Right lobe of liver (tissue), 6 donors: ENCODE measurements at regions not wholly inside any gene's neighbourhood (a gene's known extent, or its start where the extent isn't known, plus 50 kb on each side); places are given as distances from the start of the nearest gene placed in this dataset.

Experiments
- ATAC-seq, 4 donors: fragments of 200-7000 bp; cut with Tn5 transposase; one replicate each; pipeline ENCODE4 v1.9.1; 2020; ENCODE audit warnings: mild to moderate bottlenecking in 4 of 4, moderate library complexity in 4 of 4
- DNase-seq, 3 donors: peaks; one replicate each; pipeline ENCODE4 v3.0.0-alpha.2; 2020
- H3K27ac ChIP-seq, 3 donors: fragments of 200-600 bp; one replicate each; pipeline ENCODE4 v1.8.0; 2022
- H3K27me3 ChIP-seq, 2 donors: fragments of 200-600 bp; one replicate each; pipeline ENCODE4 v1.8.0; 2022
- H3K36me3 ChIP-seq, 4 donors: fragments of 200-600 bp; sonication (generic) in 1 of 4; one replicate each; pipeline versions ENCODE4 v1.5.1 to v1.8.0; 2017 to 2022; ENCODE audit warnings: control low read depth in 1 of 4
- H3K4me1 ChIP-seq, 4 donors: fragments of 200-600 bp; sonication (generic) in 1 of 4; one replicate each; pipeline versions ENCODE4 v1.5.1 to v1.8.0; 2017 to 2022; ENCODE audit warnings: control low read depth in 1 of 4
- H3K4me3 ChIP-seq, 3 donors: fragments of 200-600 bp; one replicate each; pipeline ENCODE4 v1.8.0; 2022
- H3K9me3 ChIP-seq, 4 donors: fragments of 200-600 bp; sonication (generic) in 1 of 4; one replicate each; pipeline versions ENCODE4 v1.5.1 to v1.8.0; 2017 to 2022; ENCODE audit warnings: control low read depth in 1 of 4
- CTCF ChIP-seq, 4 donors: fragments of 200-600 bp in 3 of 4; fragments of 450-650 bp in 1 of 4; IDR thresholded peaks; one replicate each; pipeline versions ENCODE4 v1.5.1 to v1.8.0; 2016 to 2022; ENCODE audit warnings: antibody characterized with exemption in 4 of 4, mild to moderate bottlenecking in 2 of 4
- POLR2A ChIP-seq: fragments of 450-650 bp; IDR thresholded peaks from one replicate; pipeline ENCODE4 v1.6.1; 2017; ENCODE audit warnings: antibody characterized with exemption, mild to moderate bottlenecking
- WGBS: methylation state at CpG from one replicate; pipeline ENCODE4 v1.1.6; 2018; ENCODE audit warnings: low coverage, low lambda C conversion rate; ENCODE audit not compliant: insufficient coverage; ENCODE audit errors: missing lambda C conversion rate; 5-methylcytosine and 5-hydroxymethylcytosine counted together
- intact Hi-C, 2 donors: fragments of 100-400 bp; cut with DNase I; formaldehyde crosslinking; loops; one replicate each; pipeline versions ENCODE4 v1.11.2 to v1.14.1; 2022
- donor health status: DM: no; HTN: yes; CAD: no.
- donor health status: DM: no; HTN: no; CAD: no.
- donor health status: DM: no; HTN: no; CAD: no.
- donor health status: DM: no; HTN: yes; CAD: no.
- donor health status: DM: no; HTN: yes; CAD: no.

GRCh38 chr6:22147921-22148776 lies 148.7 kb downstream of the PRL start:
- no peaks in the 10 kb centered on the region for H3K36me3 ChIP-seq
- ATAC-seq = no peak
- no peak overlapping the region for H3K27ac ChIP-seq
- intact Hi-C loops = no loop called here
- no peaks in the 10 kb centered on the region for H3K9me3 ChIP-seq
- no peaks in the 10 kb centered on the region for H3K4me1 ChIP-seq
- 61% methylated on average over 7 of the region's 7 CpGs for WGBS
- no peak for TF ChIP-seq CTCF (IDR thresholded peaks at IDR 0.05)
- no peak for TF ChIP-seq POLR2A
- H3K27me3 ChIP-seq = no peaks in the 10 kb centered on the region
- no peak overlapping the region for H3K4me3 ChIP-seq
- DNase-seq = no peak

- Histone ChIP-seq H3K27ac (no peak overlapping the region), H3K36me3 (no peaks in the 10 kb centered on the region), H3K4me3 (no peak overlapping the region), H3K9me3 (no peaks in the 10 kb centered on the region), H3K27me3 (no peaks in the 10 kb centered on the region), H3K4me1 (no peaks in the 10 kb centered on the region)
- DNase-seq (no peak), ATAC-seq (no peak)
- WGBS = 24% methylated on average over 3 of the region's 3 CpGs
- no peak for TF ChIP-seq POLR2A
- TF ChIP-seq CTCF (IDR thresholded peaks at IDR 0.05) = no peak
- intact Hi-C loops = no loop called here
Observed at GRCh38 chr6:22149096-22149495, 147.7 kb downstream of the PRL start.

GRCh38 chr6:22149501-22150367 lies 147.1 kb downstream of the PRL start:
- intact Hi-C loops = no loop called here
- Histone ChIP-seq H3K4me3 (no peak overlapping the region), H3K27ac (no peak overlapping the region), H3K27me3 (no peaks in the 10 kb centered on the region), H3K4me1 (no peaks in the 10 kb centered on the region), H3K9me3 (no peaks in the 10 kb centered on the region), H3K36me3 (no peaks in the 10 kb centered on the region)
- 57% methylated on average over 10 of the region's 11 CpGs for WGBS
- TF ChIP-seq POLR2A (no peak), CTCF (IDR thresholded peaks at IDR 0.05) (no peak)
- ATAC-seq (peak in 1 of 4 donors; percentile 28), DNase-seq (no peak)

GRCh38 chr6:22150368-22151035 lies 146.3 kb downstream of the PRL start:
- TF ChIP-seq POLR2A (no peak), CTCF (IDR thresholded peaks at IDR 0.05) (no peak)
- no peak overlapping the region for H3K4me3 ChIP-seq
- H3K4me1 ChIP-seq = no peaks in the 10 kb centered on the region
- ATAC-seq (no peak), DNase-seq (no peak)
- no peaks in the 10 kb centered on the region for H3K9me3 ChIP-seq
- H3K27ac ChIP-seq = no peak overlapping the region
- no peaks in the 10 kb centered on the region for H3K27me3 ChIP-seq
- intact Hi-C loops = no loop called here
- H3K36me3 ChIP-seq = no peaks in the 10 kb centered on the region
